ENCODE measurements at regions not wholly inside any gene's neighbourhood (a gene's known extent, or its start where the extent isn't known, plus 50 kb on each side); places are given as distances from the start of the nearest gene placed in this dataset.
A peak's percentile ranks its signal among the peaks of the same experiment; 100 is the strongest.

DNA sequence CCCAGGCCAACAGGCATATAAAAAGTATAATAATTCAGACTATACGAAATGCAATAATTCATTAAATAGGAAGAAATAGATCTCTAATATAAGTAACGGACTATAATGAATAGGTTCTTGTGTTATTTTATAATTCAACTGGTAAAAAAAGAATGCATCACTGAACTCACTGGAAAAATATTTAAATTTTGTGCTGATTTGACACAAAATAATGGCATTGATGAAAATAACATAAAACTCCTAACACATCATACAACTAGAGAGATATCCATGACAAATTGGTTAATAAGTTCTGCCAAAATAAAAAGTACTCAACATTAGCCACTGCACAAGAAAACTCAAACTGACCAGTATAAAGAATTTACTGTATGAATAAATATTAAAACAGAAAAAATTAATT is 57.1 kb upstream of the RAB4A start:
- Histone ChIP-seq H3K4me1 (no peaks in the 10 kb centered on the region), H3K27me3 (no peaks in the 10 kb centered on the region), H3K9me3 (no peaks in the 10 kb centered on the region), H3K36me3 (no peaks in the 10 kb centered on the region), H3K4me3 (ENCODE audit: low read depth, low read length) (no peak overlapping the region)
- TF ChIP-seq, protein P1, sequence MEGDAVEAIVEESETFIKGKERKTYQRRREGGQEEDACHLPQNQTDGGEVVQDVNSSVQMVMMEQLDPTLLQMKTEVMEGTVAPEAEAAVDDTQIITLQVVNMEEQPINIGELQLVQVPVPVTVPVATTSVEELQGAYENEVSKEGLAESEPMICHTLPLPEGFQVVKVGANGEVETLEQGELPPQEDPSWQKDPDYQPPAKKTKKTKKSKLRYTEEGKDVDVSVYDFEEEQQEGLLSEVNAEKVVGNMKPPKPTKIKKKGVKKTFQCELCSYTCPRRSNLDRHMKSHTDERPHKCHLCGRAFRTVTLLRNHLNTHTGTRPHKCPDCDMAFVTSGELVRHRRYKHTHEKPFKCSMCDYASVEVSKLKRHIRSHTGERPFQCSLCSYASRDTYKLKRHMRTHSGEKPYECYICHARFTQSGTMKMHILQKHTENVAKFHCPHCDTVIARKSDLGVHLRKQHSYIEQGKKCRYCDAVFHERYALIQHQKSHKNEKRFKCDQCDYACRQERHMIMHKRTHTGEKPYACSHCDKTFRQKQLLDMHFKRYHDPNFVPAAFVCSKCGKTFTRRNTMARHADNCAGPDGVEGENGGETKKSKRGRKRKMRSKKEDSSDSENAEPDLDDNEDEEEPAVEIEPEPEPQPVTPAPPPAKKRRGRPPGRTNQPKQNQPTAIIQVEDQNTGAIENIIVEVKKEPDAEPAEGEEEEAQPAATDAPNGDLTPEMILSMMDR (IDR thresholded peaks at IDR 0.05; ENCODE audit: low read depth, low read length), result no peak
- no peak for DNase-seq

DNA sequence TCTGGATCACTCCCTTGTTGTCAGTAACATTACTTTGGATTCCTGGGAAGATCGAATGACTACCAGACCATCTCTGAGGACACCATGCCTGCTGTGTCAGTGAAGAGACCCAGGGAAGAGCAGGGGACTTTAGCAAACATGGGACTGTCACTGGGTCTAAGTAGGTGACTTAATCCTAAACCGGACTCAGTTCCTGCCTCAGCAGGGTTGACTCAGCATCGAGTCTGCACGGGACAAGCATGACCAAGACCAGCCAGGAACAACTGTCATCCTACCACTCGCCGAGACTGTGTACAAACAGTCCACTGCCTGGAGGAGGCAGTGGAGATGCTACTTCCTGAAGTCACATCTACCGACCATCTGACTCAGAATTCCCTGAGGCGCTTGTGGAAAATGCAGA is 53.2 kb upstream of the RAB4A start:
- Histone ChIP-seq H3K9me3 (no peaks in the 10 kb centered on the region), H3K4me3 (ENCODE audit: low read depth, low read length) (no peak overlapping the region), H3K36me3 (no peaks in the 10 kb centered on the region), H3K4me1 (peaks cover 8% of the 10 kb centered on the region), H3K27me3 (no peaks in the 10 kb centered on the region)
- no peak for DNase-seq
- TF ChIP-seq, protein P1 (IDR thresholded peaks at IDR 0.05; ENCODE audit: low read depth, low read length), result peak; percentile 36

DNA sequence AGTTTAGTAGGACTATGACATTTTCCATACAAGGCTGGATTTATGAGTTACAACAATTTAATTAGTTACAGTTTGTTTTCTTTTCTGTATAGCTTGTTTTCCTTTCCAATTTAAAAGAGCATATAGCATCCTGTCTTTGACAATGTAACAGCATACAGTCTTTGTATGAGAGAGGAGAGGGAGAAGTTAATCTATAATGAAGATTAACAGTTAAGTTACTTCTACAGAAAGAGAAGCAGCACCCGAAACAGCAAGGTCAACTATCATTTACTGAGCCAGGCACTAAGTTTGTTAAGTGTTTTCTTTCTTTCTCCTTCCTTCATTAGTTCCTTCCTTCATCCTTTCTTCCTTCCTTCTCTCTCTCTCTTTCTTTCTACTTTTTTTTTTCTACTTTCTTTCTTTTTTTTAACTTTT is 52.3 kb upstream of the RAB4A start:
- Histone ChIP-seq H3K27me3 (no peaks in the 10 kb centered on the region), H3K4me3 (ENCODE audit: low read depth, low read length) (no peak overlapping the region), H3K9me3 (no peaks in the 10 kb centered on the region), H3K4me1 (peaks cover 13% of the 10 kb centered on the region), H3K36me3 (no peaks in the 10 kb centered on the region)
- TF ChIP-seq, protein P1 (IDR thresholded peaks at IDR 0.05; ENCODE audit: low read depth, low read length), result no peak
- no peak for DNase-seq

DNA sequence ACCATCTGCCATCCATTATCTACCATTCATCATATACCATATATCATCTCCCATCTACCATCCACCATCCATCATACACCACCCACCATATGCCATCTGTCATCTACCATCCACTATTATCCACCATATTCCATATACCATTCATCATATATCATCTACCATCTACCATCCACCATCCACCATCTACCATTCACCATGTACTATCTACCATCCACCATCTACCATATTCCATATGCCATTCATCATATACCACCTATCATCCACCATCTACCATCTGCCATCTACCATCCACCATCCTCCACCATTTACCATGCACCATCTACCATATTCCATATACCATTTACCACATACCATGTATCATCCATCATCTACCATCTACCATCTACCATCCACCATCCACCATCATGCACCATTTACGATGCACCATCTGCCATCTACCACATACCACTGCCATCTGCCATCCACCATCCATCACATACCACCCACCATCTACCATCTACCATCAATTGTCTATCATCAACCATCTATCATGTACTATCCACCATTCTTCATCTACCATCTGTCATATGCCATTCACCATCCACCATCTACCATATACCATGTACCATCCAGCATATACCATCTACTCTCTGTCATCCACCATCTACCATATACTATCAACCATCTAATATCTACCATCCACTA is 50.6 kb upstream of the RAB4A start:
- no peaks in the 10 kb centered on the region for H3K9me3 ChIP-seq
- TF ChIP-seq, protein P1 (IDR thresholded peaks at IDR 0.05; ENCODE audit: low read depth, low read length), result no peak
- no peaks in the 10 kb centered on the region for H3K36me3 ChIP-seq
- peaks cover 25% of the 10 kb centered on the region for H3K4me1 ChIP-seq
- H3K4me3 ChIP-seq (ENCODE audit: low read depth, low read length), result no peak overlapping the region
- H3K27me3 ChIP-seq, result no peaks in the 10 kb centered on the region
- DNase-seq, result no peak

DNA sequence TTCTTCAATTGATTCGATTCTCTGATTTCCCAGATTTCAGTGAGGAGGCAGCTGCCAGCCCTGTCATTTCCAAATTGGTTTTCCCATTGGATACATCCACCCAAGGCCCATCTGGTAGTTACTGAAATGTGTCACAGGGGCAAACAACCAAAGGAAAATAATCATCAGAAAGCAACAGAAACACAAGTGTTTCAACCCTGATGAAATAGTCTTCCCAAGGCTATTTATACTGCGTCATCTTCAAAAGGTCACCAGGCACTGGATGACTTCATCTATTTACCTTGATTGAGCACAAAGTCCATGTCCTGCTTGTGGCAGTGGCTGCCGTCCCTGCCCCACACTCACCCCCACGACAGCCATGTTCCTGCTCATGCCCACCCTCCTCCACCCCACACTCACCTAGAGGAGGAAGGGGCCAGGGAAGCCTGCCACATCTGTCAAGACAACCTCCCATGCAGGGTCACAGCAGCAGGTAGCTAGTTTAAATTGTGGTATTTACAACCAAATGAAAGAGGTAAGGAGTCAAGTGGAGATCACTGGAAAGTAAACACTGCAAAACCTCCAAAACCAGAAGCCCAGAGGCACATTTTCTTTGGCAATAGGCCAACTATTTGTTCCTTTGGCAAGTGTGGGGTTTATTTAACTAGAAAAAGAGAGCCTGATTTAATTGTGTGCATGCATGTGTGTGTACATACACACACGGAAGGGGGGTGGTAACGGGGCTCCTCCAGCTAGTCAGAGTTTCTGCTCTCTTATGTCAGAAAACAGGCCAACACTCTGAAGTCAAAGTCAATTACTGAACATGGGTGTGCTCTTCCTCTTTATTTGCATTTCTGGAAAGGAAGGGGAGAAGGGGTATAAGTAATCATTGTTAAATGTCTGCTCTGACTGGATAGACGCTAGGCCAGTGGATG is 49.5 kb upstream of the RAB4A start:
- peak; percentile 37 for DNase-seq
- peaks cover 25% of the 10 kb centered on the region for H3K4me1 ChIP-seq
- TF ChIP-seq, protein P1 (IDR thresholded peaks at IDR 0.05; ENCODE audit: low read depth, low read length), result no peak
- H3K9me3 ChIP-seq, result no peaks in the 10 kb centered on the region
- H3K4me3 ChIP-seq (ENCODE audit: low read depth, low read length), result no peak overlapping the region
- no peaks in the 10 kb centered on the region for H3K27me3 ChIP-seq
- H3K36me3 ChIP-seq, result no peaks in the 10 kb centered on the region

Data from BE2C (cell line).